Esophagus squamous epithelium (tissue), 5 donors: ENCODE measurements at regions not wholly inside any gene's neighbourhood (a gene's known extent, or its start where the extent isn't known, plus 50 kb on each side); places are given as distances from the start of the nearest gene placed in this dataset.

Source experiments
- DNase-seq: peaks from one replicate; lab custom pipeline; 2025; lab: John Stamatoyannopoulos, UW
- H3K27ac ChIP-seq, 4 donors: fragments of 200-600 bp; sonication (generic); one replicate each; pipeline ENCODE4 v1.5.1; 2016 to 2019; ENCODE audit warnings: mild to moderate bottlenecking in 1 of 4
- H3K27me3 ChIP-seq, 4 donors: fragments of 200-600 bp; sonication (generic); 1 replicate in 3 of 4; 2 replicates in 1 of 4; pipeline versions ENCODE4 v1.5.1 to v1.6.0; 2017 to 2021; ENCODE audit warnings: antibody characterized with exemption in 1 of 4
- H3K36me3 ChIP-seq, 3 donors: fragments of 200-600 bp; sonication (generic); one replicate each; pipeline ENCODE4 v1.5.1; 2016 to 2019
- H3K4me1 ChIP-seq, 3 donors: fragments of 200-600 bp; sonication (generic); one replicate each; pipeline ENCODE4 v1.5.1; 2017 to 2019
- H3K4me3 ChIP-seq, 4 donors: fragments of 200-600 bp; sonication (generic); 1 replicate in 3 of 4; 2 replicates in 1 of 4; pipeline ENCODE4 v1.5.1; 2016 to 2019; ENCODE audit warnings: mild to moderate bottlenecking in 2 of 4, moderate library complexity in 1 of 4
- H3K9me3 ChIP-seq, 3 donors: fragments of 200-600 bp; sonication (generic); one replicate each; pipeline ENCODE4 v1.5.1; 2016 to 2019
- POLR2A ChIP-seq, 4 donors: fragments of 450-650 bp; IDR thresholded peaks; one replicate each; pipeline ENCODE4 v1.6.1; 2017; ENCODE audit warnings: antibody characterized with exemption in 4 of 4, mild to moderate bottlenecking in 4 of 4, moderate library complexity in 3 of 4
- WGBS, 2 donors: methylation state at CpG; one replicate each; pipeline ENCODE4 v1.1.5; 2018; 5-methylcytosine and 5-hydroxymethylcytosine counted together
- intact Hi-C: fragments of 100-400 bp; cut with DNase I; formaldehyde crosslinking; loops from one replicate; pipeline ENCODE4 v1.15.0; 2022
- TF ChIP-seq, protein P1 (sequence below), 6 experiments: fragments of 450-650 bp in 4 of 6; fragments of 200-600 bp in 2 of 6; sonication (generic) in 2 of 6; IDR thresholded peaks; one replicate each; pipeline ENCODE4 v1.5.1; 2016 to 2019; ENCODE audit warnings: antibody characterized with exemption in 6 of 6, mild to moderate bottlenecking in 4 of 6, moderate library complexity in 4 of 6
- donor health status: DM: yes; HTN: yes; CAD: no.

DNA sequence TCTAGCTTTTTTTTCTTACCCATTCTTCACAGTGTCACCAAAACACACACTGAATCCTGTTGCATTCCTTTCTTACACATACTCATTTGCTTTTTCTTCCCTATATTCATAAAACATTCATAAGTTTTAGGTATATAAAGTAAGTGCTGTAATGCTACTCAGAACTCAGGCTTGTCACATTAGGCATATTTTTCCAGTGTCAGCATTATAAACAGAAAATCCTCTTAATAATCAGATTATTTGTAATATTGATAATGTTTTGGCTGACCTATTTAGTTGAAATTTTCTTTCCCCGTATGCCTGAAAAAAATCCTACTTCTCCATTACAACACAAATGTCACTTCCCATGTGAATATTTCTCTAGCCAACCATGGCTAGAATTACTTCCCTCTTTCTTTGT lies 743.0 kb upstream of the NUDT12 start:
- no peaks in the 10 kb centered on the region for H3K9me3 ChIP-seq
- WGBS, 2 donors: 61 to 86% methylated on average over 1 of the region's 1 CpG
- no peak for DNase-seq
- intact Hi-C loops: no loop called here
- TF ChIP-seq, protein P1, sequence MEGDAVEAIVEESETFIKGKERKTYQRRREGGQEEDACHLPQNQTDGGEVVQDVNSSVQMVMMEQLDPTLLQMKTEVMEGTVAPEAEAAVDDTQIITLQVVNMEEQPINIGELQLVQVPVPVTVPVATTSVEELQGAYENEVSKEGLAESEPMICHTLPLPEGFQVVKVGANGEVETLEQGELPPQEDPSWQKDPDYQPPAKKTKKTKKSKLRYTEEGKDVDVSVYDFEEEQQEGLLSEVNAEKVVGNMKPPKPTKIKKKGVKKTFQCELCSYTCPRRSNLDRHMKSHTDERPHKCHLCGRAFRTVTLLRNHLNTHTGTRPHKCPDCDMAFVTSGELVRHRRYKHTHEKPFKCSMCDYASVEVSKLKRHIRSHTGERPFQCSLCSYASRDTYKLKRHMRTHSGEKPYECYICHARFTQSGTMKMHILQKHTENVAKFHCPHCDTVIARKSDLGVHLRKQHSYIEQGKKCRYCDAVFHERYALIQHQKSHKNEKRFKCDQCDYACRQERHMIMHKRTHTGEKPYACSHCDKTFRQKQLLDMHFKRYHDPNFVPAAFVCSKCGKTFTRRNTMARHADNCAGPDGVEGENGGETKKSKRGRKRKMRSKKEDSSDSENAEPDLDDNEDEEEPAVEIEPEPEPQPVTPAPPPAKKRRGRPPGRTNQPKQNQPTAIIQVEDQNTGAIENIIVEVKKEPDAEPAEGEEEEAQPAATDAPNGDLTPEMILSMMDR (IDR thresholded peaks at IDR 0.05): no peak
- TF ChIP-seq POLR2A (IDR thresholded peaks at IDR 0.05): no peak
- no peak overlapping the region for H3K27ac ChIP-seq
- no peaks in the 10 kb centered on the region for H3K4me1 ChIP-seq
- H3K27me3 ChIP-seq: no peaks in the 10 kb centered on the region
- no peaks in the 10 kb centered on the region for H3K36me3 ChIP-seq
- H3K4me3 ChIP-seq: no peak overlapping the region

DNA sequence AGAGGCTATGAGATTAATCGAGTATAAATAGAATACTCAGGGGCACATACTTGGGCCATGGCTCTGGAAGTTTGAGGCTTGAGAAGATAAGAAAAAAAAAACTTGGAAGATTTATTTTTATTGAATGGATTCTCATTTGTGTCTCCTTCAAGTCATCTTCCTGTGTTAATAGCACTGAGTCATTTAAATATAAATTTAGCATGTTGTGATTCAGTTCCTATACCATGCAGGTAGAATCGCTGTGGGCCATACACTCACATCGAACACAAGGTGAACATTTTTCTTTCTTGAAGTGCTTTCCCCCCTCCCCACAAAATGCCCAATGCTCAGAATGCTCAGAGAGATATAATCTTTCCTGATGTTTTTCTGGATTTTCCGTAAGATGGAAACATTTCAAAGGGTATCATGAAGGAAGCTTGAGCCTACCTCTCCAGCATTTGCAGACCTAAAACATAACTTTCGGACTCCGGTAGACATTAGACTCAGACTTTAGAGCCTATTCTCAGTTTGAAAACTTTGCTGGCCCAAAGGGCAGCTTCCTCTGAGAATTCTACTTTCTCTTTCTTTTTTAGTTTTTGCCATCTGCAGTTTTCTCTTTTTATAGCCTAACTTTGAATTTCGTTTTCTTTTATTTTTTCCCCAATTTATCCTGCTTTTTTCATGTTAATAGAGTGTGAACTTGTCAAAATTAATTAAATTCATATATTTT lies 737.6 kb upstream of the NUDT12 start:
- H3K9me3 ChIP-seq: no peaks in the 10 kb centered on the region
- 76 to 79% methylated on average over 7 of the region's 7 CpGs for WGBS, 2 donors
- TF ChIP-seq, protein P1 (IDR thresholded peaks at IDR 0.05): no peak
- no peak for TF ChIP-seq POLR2A (IDR thresholded peaks at IDR 0.05)

DNA sequence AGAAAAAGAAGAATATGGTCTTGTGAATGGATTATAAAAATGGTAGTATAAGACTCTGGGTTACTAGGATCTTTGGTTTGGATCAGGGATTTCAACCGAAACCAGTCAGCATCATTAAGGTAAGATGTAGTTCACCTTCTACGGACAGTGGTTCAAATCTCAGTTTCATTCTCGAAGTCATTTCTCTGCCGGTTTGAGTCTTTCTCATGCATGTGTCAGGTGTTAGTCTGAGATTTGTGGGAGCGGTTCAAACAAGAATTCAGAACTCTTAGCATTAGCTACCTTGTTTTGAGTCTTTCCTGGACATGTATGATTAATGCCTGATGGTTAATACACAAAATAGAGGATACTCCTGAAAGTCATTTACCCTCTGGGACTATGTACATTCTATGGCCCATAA lies 735.9 kb upstream of the NUDT12 start:
- H3K9me3 ChIP-seq: no peaks in the 10 kb centered on the region
- intact Hi-C loops: no loop called here
- H3K27ac ChIP-seq: no peak overlapping the region
- WGBS, 2 donors: 81 to 89% methylated on average over 5 of the region's 5 CpGs
- no peak overlapping the region for H3K4me3 ChIP-seq
- no peaks in the 10 kb centered on the region for H3K27me3 ChIP-seq
- no peak for DNase-seq
- TF ChIP-seq, protein P1 (IDR thresholded peaks at IDR 0.05): no peak
- TF ChIP-seq POLR2A (IDR thresholded peaks at IDR 0.05): no peak
- no peaks in the 10 kb centered on the region for H3K36me3 ChIP-seq
- H3K4me1 ChIP-seq: no peaks in the 10 kb centered on the region

More for the DNA sequence above, 737.6 kb upstream of the NUDT12 start:
- Histone ChIP-seq H3K4me1 (no peaks in the 10 kb centered on the region), H3K4me3 (no peak overlapping the region), H3K27ac (no peak overlapping the region), H3K27me3 (no peaks in the 10 kb centered on the region), H3K36me3 (no peaks in the 10 kb centered on the region)
- DNase-seq: no peak
- intact Hi-C loops: no loop called here

DNA sequence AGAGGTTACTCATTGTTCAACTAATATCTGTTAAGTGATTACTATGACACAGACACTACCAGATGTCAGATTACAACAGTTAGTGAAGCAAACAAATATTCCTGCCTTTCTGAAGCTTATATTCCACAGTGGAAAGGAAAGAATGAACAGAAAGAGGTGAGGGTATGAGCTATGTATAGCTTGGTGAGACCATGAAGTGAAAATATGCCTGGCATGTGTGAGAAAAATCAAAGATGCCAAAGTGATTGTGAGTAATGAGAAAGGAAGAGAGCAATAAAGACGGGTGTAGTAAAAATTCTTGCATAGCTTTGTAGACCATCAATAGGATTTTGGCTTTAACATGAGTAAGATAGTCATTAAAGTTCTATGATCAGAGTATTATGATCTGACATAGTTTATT lies 734.5 kb upstream of the NUDT12 start:
- no peaks in the 10 kb centered on the region for H3K27me3 ChIP-seq
- H3K4me3 ChIP-seq: no peak overlapping the region
- intact Hi-C loops: no loop called here
- no peaks in the 10 kb centered on the region for H3K9me3 ChIP-seq
- TF ChIP-seq, protein P1 (IDR thresholded peaks at IDR 0.05): no peak
- no peak for TF ChIP-seq POLR2A (IDR thresholded peaks at IDR 0.05)
- no peaks in the 10 kb centered on the region for H3K36me3 ChIP-seq
- no peak for DNase-seq
- H3K4me1 ChIP-seq: no peaks in the 10 kb centered on the region
- 21 to 26% methylated on average over 1 of the region's 1 CpG for WGBS, 2 donors
- H3K27ac ChIP-seq: no peak overlapping the region

DNA sequence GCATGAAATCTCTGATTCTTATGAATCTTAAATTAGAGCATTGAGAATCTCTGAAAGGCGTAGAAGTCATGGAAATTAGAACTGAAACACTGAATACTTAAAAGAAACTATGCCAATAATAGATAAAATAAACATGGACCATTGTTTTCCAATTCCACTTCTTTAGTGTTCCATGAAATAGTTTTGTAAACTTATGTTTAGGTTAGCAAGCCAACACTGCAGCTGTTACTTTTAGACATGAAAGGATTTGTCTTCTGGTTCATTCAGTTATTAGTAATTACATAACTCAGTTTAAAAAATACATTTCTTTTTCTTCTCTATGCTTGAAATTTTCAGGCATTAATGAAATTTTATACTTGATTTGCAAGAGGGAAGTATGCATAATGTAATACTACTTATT lies 733.4 kb upstream of the NUDT12 start:
- H3K4me3 ChIP-seq: no peak overlapping the region
- intact Hi-C loops: no loop called here
- 39 to 50% methylated on average over 1 of the region's 1 CpG for WGBS, 2 donors
- no peak overlapping the region for H3K27ac ChIP-seq
- H3K4me1 ChIP-seq: no peaks in the 10 kb centered on the region
- no peaks in the 10 kb centered on the region for H3K27me3 ChIP-seq
- TF ChIP-seq POLR2A (IDR thresholded peaks at IDR 0.05): no peak
- TF ChIP-seq, protein P1 (IDR thresholded peaks at IDR 0.05): no peak
- H3K36me3 ChIP-seq: no peaks in the 10 kb centered on the region
- DNase-seq: no peak
- H3K9me3 ChIP-seq: no peaks in the 10 kb centered on the region
